Gastrocnemius medialis (tissue), 4 donors: ENCODE measurements at regions not wholly inside any gene's neighbourhood (a gene's known extent, or its start where the extent isn't known, plus 50 kb on each side); places are given as distances from the start of the nearest gene placed in this dataset.

ENCODE experiments used
- ATAC-seq, 2 donors: fragments of 150-250 bp; one replicate each; pipeline ENCODE4 v1.9.1; 2016
- DNase-seq, 2 donors: peaks; one replicate each; pipeline ENCODE4 v3.0.0-alpha.2; 2019
- H3K27ac ChIP-seq, 4 donors: fragments of 200-600 bp; sonication (generic); 1 replicate in 1 of 4; 2 replicates in 3 of 4; pipeline ENCODE4 v1.5.1; 2016 to 2018; ENCODE audit warnings: mild to moderate bottlenecking in 2 of 4, moderate library complexity in 1 of 4
- H3K27me3 ChIP-seq, 3 donors: fragments of 200-600 bp; sonication (generic) in 2 of 3; 1 replicate in 1 of 3; 2 replicates in 2 of 3; pipeline versions ENCODE4 v1.5.1 to v1.6.0; 2016 to 2019; ENCODE audit warnings: mild to moderate bottlenecking in 1 of 3, moderate library complexity in 1 of 3
- H3K36me3 ChIP-seq, 2 donors: fragments of 200-600 bp; sonication (generic) in 1 of 2; one replicate each; pipeline ENCODE4 v1.5.1; 2017 to 2018
- H3K4me1 ChIP-seq, 2 donors: fragments of 200-600 bp; sonication (generic) in 1 of 2; one replicate each; pipeline ENCODE4 v1.5.1; 2016 to 2017; ENCODE audit warnings: mild to moderate bottlenecking in 2 of 2
- H3K4me3 ChIP-seq, 4 donors: fragments of 200-600 bp; sonication (generic) in 3 of 4; 1 replicate in 1 of 4; 2 replicates in 3 of 4; pipeline ENCODE4 v1.5.1; 2016 to 2019; ENCODE audit warnings: mild to moderate bottlenecking in 2 of 4
- H3K9me3 ChIP-seq, 3 donors: fragments of 200-600 bp; sonication (generic) in 2 of 3; 1 replicate in 1 of 3; 2 replicates in 2 of 3; pipeline ENCODE4 v1.5.1; 2016 to 2019
- POLR2A ChIP-seq, 2 donors: fragments of 450-650 bp; IDR thresholded peaks; one replicate each; pipeline ENCODE4 v1.6.1; 2017; ENCODE audit warnings: antibody characterized with exemption in 2 of 2, mild to moderate bottlenecking in 2 of 2, moderate library complexity in 2 of 2
- in situ Hi-C, 4 donors: fragments of 200-750 bp; cut with MboI; loops; one replicate each; pipeline versions ENCODE4 v1.15.0 to v1.8.0; 2017; ENCODE audit warnings: low sequenced_read_pairs in 4 of 4
- intact Hi-C: fragments of 100-400 bp; cut with DNase I; formaldehyde crosslinking; loops from one replicate; pipeline ENCODE4 v1.15.1; 2023; ENCODE audit warnings: low total_unique reads
- TF ChIP-seq, protein P1 (sequence below), 5 experiments: fragments of 450-650 bp in 3 of 5; fragments of 200-600 bp in 2 of 5; sonication (generic) in 2 of 5; IDR thresholded peaks in 4 of 5; conservative IDR thresholded peaks in 1 of 5; 1 replicate in 4 of 5; 2 replicates in 1 of 5; pipeline ENCODE4 v1.5.1; 2016 to 2019; ENCODE audit warnings: antibody characterized with exemption in 5 of 5, mild to moderate bottlenecking in 3 of 5, moderate library complexity in 3 of 5

GRCh38 chr5:114830114-114830513 lies 339.6 kb downstream of the TRIM36 start:
- H3K4me3 ChIP-seq = no peak overlapping the region
- DNase-seq (no peak), ATAC-seq (no peak)
- no peaks in the 10 kb centered on the region for H3K9me3 ChIP-seq
- no peak overlapping the region for H3K27ac ChIP-seq
- in situ Hi-C loops (no loop called here), intact Hi-C loops (no loop called here)
- no peaks in the 10 kb centered on the region for H3K27me3 ChIP-seq
- no peaks in the 10 kb centered on the region for H3K4me1 ChIP-seq
- TF ChIP-seq, protein P1, sequence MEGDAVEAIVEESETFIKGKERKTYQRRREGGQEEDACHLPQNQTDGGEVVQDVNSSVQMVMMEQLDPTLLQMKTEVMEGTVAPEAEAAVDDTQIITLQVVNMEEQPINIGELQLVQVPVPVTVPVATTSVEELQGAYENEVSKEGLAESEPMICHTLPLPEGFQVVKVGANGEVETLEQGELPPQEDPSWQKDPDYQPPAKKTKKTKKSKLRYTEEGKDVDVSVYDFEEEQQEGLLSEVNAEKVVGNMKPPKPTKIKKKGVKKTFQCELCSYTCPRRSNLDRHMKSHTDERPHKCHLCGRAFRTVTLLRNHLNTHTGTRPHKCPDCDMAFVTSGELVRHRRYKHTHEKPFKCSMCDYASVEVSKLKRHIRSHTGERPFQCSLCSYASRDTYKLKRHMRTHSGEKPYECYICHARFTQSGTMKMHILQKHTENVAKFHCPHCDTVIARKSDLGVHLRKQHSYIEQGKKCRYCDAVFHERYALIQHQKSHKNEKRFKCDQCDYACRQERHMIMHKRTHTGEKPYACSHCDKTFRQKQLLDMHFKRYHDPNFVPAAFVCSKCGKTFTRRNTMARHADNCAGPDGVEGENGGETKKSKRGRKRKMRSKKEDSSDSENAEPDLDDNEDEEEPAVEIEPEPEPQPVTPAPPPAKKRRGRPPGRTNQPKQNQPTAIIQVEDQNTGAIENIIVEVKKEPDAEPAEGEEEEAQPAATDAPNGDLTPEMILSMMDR (IDR thresholded peaks at IDR 0.05 in 4 of 5, conservative IDR thresholded peaks at IDR 0.05 in 1 of 5) = no peak
- no peak for TF ChIP-seq POLR2A (IDR thresholded peaks at IDR 0.05)
- H3K36me3 ChIP-seq = no peaks in the 10 kb centered on the region

- TF ChIP-seq, protein P1 (IDR thresholded peaks at IDR 0.05 in 4 of 5, conservative IDR thresholded peaks at IDR 0.05 in 1 of 5) = no peak
- TF ChIP-seq POLR2A (IDR thresholded peaks at IDR 0.05) = no peak
- no peak overlapping the region for H3K4me3 ChIP-seq
- H3K36me3 ChIP-seq = no peaks in the 10 kb centered on the region
- no peak overlapping the region for H3K27ac ChIP-seq
- DNase-seq (no peak), ATAC-seq (no peak)
- in situ Hi-C loops (no loop called here), intact Hi-C loops (no loop called here)
- peaks cover 0 to 4% (median 0%) of the 10 kb centered on the region in 3 donors for H3K27me3 ChIP-seq
- H3K9me3 ChIP-seq = no peaks in the 10 kb centered on the region
- no peaks in the 10 kb centered on the region for H3K4me1 ChIP-seq
Observed at GRCh38 chr5:114822863-114823262, 346.8 kb downstream of the TRIM36 start.

GRCh38 chr5:114822436-114822835 lies 347.3 kb downstream of the TRIM36 start:
- ATAC-seq = no peak
- TF ChIP-seq POLR2A (IDR thresholded peaks at IDR 0.05) = no peak
- TF ChIP-seq, protein P1 (IDR thresholded peaks at IDR 0.05 in 4 of 5, conservative IDR thresholded peaks at IDR 0.05 in 1 of 5) = no peak
- Histone ChIP-seq H3K9me3 (no peaks in the 10 kb centered on the region), H3K27ac (no peak overlapping the region), H3K36me3 (no peaks in the 10 kb centered on the region), H3K27me3 (peaks cover 0 to 4% (median 0%) of the 10 kb centered on the region in 3 donors), H3K4me1 (no peaks in the 10 kb centered on the region), H3K4me3 (no peak overlapping the region)
- intact Hi-C loops (no loop called here), in situ Hi-C loops (no loop called here)
- no peak for DNase-seq

GRCh38 chr5:114790403-114790792 lies 379.3 kb downstream of the TRIM36 start:
- no peak for TF ChIP-seq POLR2A (IDR thresholded peaks at IDR 0.05)
- TF ChIP-seq, protein P1 (IDR thresholded peaks at IDR 0.05 in 4 of 5, conservative IDR thresholded peaks at IDR 0.05 in 1 of 5) = no peak
- DNase-seq = no peak
- no peaks in the 10 kb centered on the region for H3K36me3 ChIP-seq
- H3K27me3 ChIP-seq = no peaks in the 10 kb centered on the region
- in situ Hi-C loops = no loop called here
- no peaks in the 10 kb centered on the region for H3K4me1 ChIP-seq
- H3K9me3 ChIP-seq = no peaks in the 10 kb centered on the region
- no peak overlapping the region for H3K4me3 ChIP-seq
- no peak for ATAC-seq
- intact Hi-C loops = no loop called here
- H3K27ac ChIP-seq = no peak overlapping the region

DNA sequence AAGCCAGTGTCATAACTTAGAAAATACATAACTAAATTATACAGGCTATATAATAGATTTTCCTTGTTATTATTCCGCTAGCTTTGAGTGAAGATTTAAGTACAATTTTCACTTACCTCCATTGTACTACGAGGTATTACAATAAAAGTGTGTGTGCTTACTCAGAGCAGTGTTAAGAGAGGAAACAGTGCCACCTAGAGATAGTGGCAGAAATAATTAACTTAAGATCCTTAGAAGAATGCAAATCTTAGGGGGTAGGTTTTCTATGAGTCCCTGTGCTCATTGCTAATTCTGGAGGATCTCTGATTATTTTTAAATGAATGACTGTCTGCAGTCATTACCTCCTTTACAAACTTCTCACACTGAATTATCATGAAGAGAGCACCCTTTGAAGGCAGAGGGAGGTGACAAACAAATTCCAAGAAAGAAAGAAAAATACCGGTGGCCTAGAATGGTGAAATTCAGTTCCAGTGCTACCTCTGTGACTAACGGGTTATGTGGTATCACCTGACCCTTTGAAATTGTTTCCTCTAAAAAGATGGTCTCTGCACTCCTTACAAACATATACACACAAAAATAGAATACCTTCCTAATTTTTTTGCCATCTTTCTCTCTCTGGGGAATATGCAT lies 379.8 kb downstream of the TRIM36 start:
- Histone ChIP-seq H3K27ac (no peak overlapping the region), H3K27me3 (no peaks in the 10 kb centered on the region), H3K4me3 (no peak overlapping the region), H3K36me3 (no peaks in the 10 kb centered on the region), H3K9me3 (no peaks in the 10 kb centered on the region), H3K4me1 (no peaks in the 10 kb centered on the region)
- DNase-seq (no peak), ATAC-seq (no peak)
- in situ Hi-C loops = no loop called here
- intact Hi-C loops = no loop called here
- no peak for TF ChIP-seq POLR2A (IDR thresholded peaks at IDR 0.05)
- TF ChIP-seq, protein P1 (IDR thresholded peaks at IDR 0.05 in 4 of 5, conservative IDR thresholded peaks at IDR 0.05 in 1 of 5) = peak in 2 of 5 experiments; percentile 11 to 32
